Psoas muscle (tissue), 7 donors: ENCODE measurements at regions not wholly inside any gene's neighbourhood (a gene's known extent, or its start where the extent isn't known, plus 50 kb on each side); places are given as distances from the start of the nearest gene placed in this dataset.

Experiments
- ATAC-seq, 4 donors: fragments of 200-7000 bp; cut with Tn5 transposase; one replicate each; pipeline ENCODE4 v1.9.1; 2020; ENCODE audit warnings: moderate library complexity in 3 of 4, mild to moderate bottlenecking in 2 of 4
- DNase-seq, 2 donors: peaks; one replicate each; pipeline ENCODE4 v3.0.0-alpha.2; 2020
- H3K27ac ChIP-seq: fragments of 200-600 bp; one replicate; pipeline ENCODE4 v1.8.0; 2022
- H3K27me3 ChIP-seq, 3 donors: fragments of 200-600 bp in 1 of 3; one replicate each; pipeline versions ENCODE4 v1.6.1 to v1.8.0; 2013 to 2022; ENCODE audit warnings: low read length in 2 of 3, mild to moderate bottlenecking in 2 of 3, moderate library complexity in 1 of 3; ENCODE audit not compliant: insufficient read depth in 3 of 3
- H3K36me3 ChIP-seq, 2 donors: fragments of 200-600 bp in 1 of 2; one replicate each; pipeline versions ENCODE4 v1.6.1 to v1.8.0; 2013 to 2022; ENCODE audit warnings: low read depth in 1 of 2, mild to moderate bottlenecking in 1 of 2, moderate library complexity in 1 of 2; ENCODE audit not compliant: insufficient read depth in 1 of 2
- H3K4me1 ChIP-seq: fragments of 200-600 bp; one replicate; pipeline ENCODE4 v1.8.0; 2022
- H3K4me3 ChIP-seq: fragments of 200-600 bp; one replicate; pipeline ENCODE4 v1.8.0; 2022; ENCODE audit warnings: mild to moderate bottlenecking
- H3K9me3 ChIP-seq: fragments of 200-600 bp; one replicate; pipeline ENCODE4 v1.8.0; 2022
- CTCF ChIP-seq: fragments of 200-600 bp; IDR thresholded peaks from one replicate; pipeline ENCODE4 v1.8.0; 2022; ENCODE audit warnings: antibody characterized with exemption
- WGBS, 3 donors: extraction: QIAGEN DNeasy Blood & Tissue Kit; methylation state at CpG; one replicate each; pipeline versions ENCODE4 v1.1.6 to v1.1.7; 2013; 5-methylcytosine and 5-hydroxymethylcytosine counted together
- intact Hi-C, 2 donors: fragments of 100-400 bp; cut with DNase I; formaldehyde crosslinking; loops; one replicate each; pipeline versions ENCODE4 v1.11.0 to v1.14.2; 2022
- donor health status: healthy with polysubstance abuse.
- donor health status: DM: no; HTN: no; CAD: no; lungs with moderate emphysema.
- donor health status: Bipolar disorder and iron deficiency.
- donor health status: healthy.
- donor health status: DM: yes; HTN: yes; CAD: no.
- donor health status: DM: no; HTN: no; CAD: no.
- donor health status: DM: yes; HTN: yes; CAD: no.

DNA sequence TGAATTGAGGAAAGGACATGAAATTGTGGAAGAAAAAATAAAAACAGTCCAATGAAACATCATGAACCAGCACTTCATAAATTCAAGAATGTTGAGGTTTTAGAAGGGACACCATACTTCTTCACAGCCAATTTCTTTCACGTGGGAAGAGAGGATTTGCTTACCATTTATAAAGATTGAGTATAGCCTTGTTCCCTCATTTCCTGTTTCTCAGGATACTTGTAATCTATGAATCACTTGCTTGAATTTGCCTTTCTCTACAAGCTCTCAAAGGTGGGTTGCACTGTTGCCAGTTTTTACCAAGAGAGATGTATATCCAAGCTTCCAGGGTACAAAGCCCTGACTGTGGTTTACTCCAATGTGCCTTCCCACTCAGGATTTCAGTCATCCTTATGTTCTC is 116.1 kb downstream of the DUSP6 start:
- H3K27ac ChIP-seq, result no peak overlapping the region
- intact Hi-C loops, result no loop called here
- no peaks in the 10 kb centered on the region for H3K9me3 ChIP-seq
- ATAC-seq, result no peak
- no peak for DNase-seq
- WGBS, 3 donors, result 32 to 52% (median 34%) methylated on average over 1 of the region's 1 CpG
- TF ChIP-seq CTCF, result no peak
- no peaks in the 10 kb centered on the region for H3K36me3 ChIP-seq
- no peak overlapping the region for H3K4me3 ChIP-seq
- H3K4me1 ChIP-seq, result no peaks in the 10 kb centered on the region
- no peaks in the 10 kb centered on the region for H3K27me3 ChIP-seq

GRCh38 chr12:89235189-89235993 is 116.9 kb downstream of the DUSP6 start:
- ATAC-seq (no peak), DNase-seq (no peak)
- Histone ChIP-seq H3K4me3 (no peak overlapping the region), H3K27ac (no peak overlapping the region), H3K27me3 (no peaks in the 10 kb centered on the region), H3K9me3 (no peaks in the 10 kb centered on the region), H3K36me3 (no peaks in the 10 kb centered on the region), H3K4me1 (no peaks in the 10 kb centered on the region)
- 48 to 55% (median 52%) methylated on average over 5 of the region's 5 CpGs for WGBS, 3 donors
- TF ChIP-seq CTCF, result no peak
- intact Hi-C loops, result no loop called here

DNA sequence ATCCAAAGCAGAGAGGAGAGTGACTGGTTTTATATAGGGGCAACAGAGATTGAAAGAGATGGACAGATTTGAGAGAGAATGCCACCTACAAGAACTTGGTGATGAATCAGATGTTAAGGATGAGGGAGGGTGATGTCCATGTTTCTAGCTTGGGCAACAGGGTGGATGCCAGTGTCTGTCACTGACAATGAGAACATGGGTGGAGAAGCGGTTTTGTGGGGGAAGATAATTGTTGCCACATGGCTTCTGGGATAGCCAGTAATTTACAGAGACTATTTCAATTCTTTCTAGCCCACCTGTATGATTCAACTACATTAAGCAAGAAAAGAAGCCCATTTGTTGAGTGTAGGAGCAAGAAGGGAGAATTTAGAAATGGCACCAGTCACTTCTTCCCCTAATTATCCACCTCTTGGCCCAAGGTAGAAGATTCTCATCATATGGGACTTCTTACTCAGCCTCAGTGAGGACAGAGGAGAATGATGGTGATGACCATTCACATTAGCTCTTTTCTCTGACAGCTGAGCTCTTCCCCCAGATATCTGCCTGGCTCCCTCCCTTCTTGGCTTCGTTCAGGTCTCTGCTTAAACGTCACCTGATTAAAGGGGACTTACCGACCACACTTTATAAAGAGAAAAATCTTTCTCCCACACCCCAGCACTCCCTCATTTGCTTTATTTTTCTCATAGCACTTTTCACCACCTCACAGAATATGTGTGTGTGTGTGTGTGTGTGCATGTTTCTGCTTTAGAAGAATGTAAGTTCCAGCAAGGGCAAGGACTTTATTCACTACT is 117.8 kb downstream of the DUSP6 start:
- Histone ChIP-seq H3K36me3 (no peaks in the 10 kb centered on the region), H3K27ac (no peak overlapping the region), H3K4me1 (no peaks in the 10 kb centered on the region), H3K9me3 (no peaks in the 10 kb centered on the region), H3K27me3 (no peaks in the 10 kb centered on the region), H3K4me3 (no peak overlapping the region)
- DNase-seq (no peak), ATAC-seq (no peak)
- intact Hi-C loops, result no loop called here
- WGBS, 3 donors, result 80 to 90% (median 84%) methylated on average over 4 of the region's 4 CpGs
- TF ChIP-seq CTCF, result no peak

GRCh38 chr12:89231686-89232085 is 120.6 kb downstream of the DUSP6 start:
- H3K9me3 ChIP-seq, result no peaks in the 10 kb centered on the region
- no peak for ATAC-seq

More at GRCh38 chr12:89231686-89232085, 120.6 kb downstream of the DUSP6 start:
- intact Hi-C loops, result no loop called here
- Histone ChIP-seq H3K4me3 (no peak overlapping the region), H3K36me3 (no peaks in the 10 kb centered on the region), H3K27ac (no peak overlapping the region), H3K4me1 (no peaks in the 10 kb centered on the region), H3K27me3 (no peaks in the 10 kb centered on the region)
- WGBS, 3 donors, result 78 to 89% (median 84%) methylated on average over 1 of the region's 1 CpG
- DNase-seq, result no peak
- TF ChIP-seq CTCF, result no peak
